NCI-H2196 treated with DMSO at 0.1 percent for 48 hours (cell line): ENCODE measurements at regions not wholly inside any gene's neighbourhood (a gene's known extent, or its start where the extent isn't known, plus 50 kb on each side); places are given as distances from the start of the nearest gene placed in this dataset.

Source experiments
- DNase-seq: peaks from one replicate; lab custom pipeline; 2025; ENCODE audit not compliant: unreplicated experiment; lab: John Stamatoyannopoulos, UW

- DNase-seq: no peak
Measured at GRCh38 chr12:97173688-97174410, 266.8 kb downstream of the NEDD1 start.

- DNase-seq: no peak
Measured at GRCh38 chr12:97177481-97177880, 270.4 kb downstream of the NEDD1 start.

GRCh38 chr12:97181571-97182265 lies 274.7 kb downstream of the NEDD1 start:
- DNase-seq: no peak

- DNase-seq: no peak
Measured at GRCh38 chr12:97182769-97183168, 275.7 kb downstream of the NEDD1 start.

- no peak for DNase-seq
Measured at GRCh38 chr12:97184127-97184773, 277.2 kb downstream of the NEDD1 start.

GRCh38 chr12:97185567-97185966 lies 277.0 kb upstream of the RMST start:
- DNase-seq: no peak

- no peak for DNase-seq
Measured at GRCh38 chr12:97194546-97194945, 268.1 kb upstream of the RMST start.

GRCh38 chr12:97200181-97200580 lies 262.4 kb upstream of the RMST start:
- DNase-seq: no peak

- DNase-seq: no peak
Measured at GRCh38 chr12:97203408-97203807, 259.2 kb upstream of the RMST start.

- DNase-seq: no peak
Measured at GRCh38 chr12:97209997-97210396, 252.6 kb upstream of the RMST start.

- no peak for DNase-seq
Measured at GRCh38 chr12:97211416-97211930, 251.1 kb upstream of the RMST start.

GRCh38 chr12:97216848-97217247 lies 245.8 kb upstream of the RMST start:
- no peak for DNase-seq

GRCh38 chr12:97222391-97222790 lies 240.2 kb upstream of the RMST start:
- DNase-seq: no peak

- DNase-seq: no peak
Measured at GRCh38 chr12:97223419-97223818, 239.2 kb upstream of the RMST start.

GRCh38 chr12:97229004-97229403 lies 233.6 kb upstream of the RMST start:
- peak; percentile 93 for DNase-seq

GRCh38 chr12:97235102-97235501 lies 227.5 kb upstream of the RMST start:
- DNase-seq: no peak

GRCh38 chr12:97246368-97246767 lies 216.2 kb upstream of the RMST start:
- DNase-seq: no peak

GRCh38 chr12:97250483-97250882 lies 212.1 kb upstream of the RMST start:
- DNase-seq: no peak

- no peak for DNase-seq
Measured at GRCh38 chr12:97257726-97258125, 204.9 kb upstream of the RMST start.

- DNase-seq: no peak
Measured at GRCh38 chr12:97259098-97259497, 203.5 kb upstream of the RMST start.

- DNase-seq: no peak
Measured at GRCh38 chr12:97260786-97261185, 201.8 kb upstream of the RMST start.

- DNase-seq: no peak
Measured at GRCh38 chr12:97267166-97267565, 195.4 kb upstream of the RMST start.
